ENCODE measurements at regions not wholly inside any gene's neighbourhood (a gene's known extent, or its start where the extent isn't known, plus 50 kb on each side); places are given as distances from the start of the nearest gene placed in this dataset.

DNA sequence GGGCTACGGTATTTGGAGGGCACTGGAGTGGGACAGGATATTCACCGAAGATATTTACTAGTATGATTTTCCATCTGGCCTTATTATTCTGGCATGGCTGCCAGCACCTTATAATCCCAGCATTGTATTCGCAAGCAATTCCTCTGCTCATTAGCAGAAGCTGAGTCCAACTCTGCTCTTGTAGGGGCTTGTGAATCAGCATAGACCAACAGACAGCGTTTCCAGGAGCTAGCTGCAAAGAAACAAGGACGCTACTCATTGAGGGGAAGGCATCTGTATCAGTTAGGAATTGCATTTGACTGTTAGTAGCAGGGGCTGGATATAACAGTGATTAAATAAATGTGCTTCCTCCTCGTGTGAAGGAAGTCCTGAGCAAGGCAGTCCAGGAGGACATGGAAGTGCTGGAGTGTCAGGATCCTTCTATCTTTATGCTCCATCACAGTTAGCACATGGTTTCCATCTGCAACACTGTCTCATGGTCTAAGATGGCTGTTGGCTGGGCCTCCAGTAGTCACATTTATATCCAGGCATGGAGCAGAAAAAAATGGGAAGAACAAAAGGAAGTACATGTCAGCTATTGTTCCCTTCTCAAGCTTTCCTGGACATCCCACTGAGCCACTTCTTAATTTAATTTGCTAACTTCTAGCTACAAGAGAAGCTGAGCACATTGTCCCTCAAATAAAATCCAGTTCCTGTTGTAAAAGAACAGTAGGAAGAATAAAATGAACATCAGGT, 214.1 kb downstream of the C1D start:
- TF ChIP-seq CTCF (conservative IDR thresholded peaks at IDR 0.05; ENCODE audit: low read depth in 2 of 2), result no peak
- TF ChIP-seq EZH2 (IDR thresholded peaks at IDR 0.05; ENCODE audit: low read depth, unreplicated experiment), result no peak
- no peak for TF ChIP-seq NANOG (IDR thresholded peaks at IDR 0.05; ENCODE audit: borderline replicate concordance)
- no peak for TF ChIP-seq CREB1 (CRISPR knock-in tag; IDR thresholded peaks at IDR 0.05; ENCODE audit: low read depth)
- TF ChIP-seq JUNB (IDR thresholded peaks at IDR 0.05; ENCODE audit: unreplicated experiment), result no peak
- no peak for TF ChIP-seq POLR2AphosphoS5 (IDR thresholded peaks at IDR 0.05; ENCODE audit: low read depth)
- no peak for TF ChIP-seq REST (IDR thresholded peaks at IDR 0.05; ENCODE audit: unreplicated experiment)
- TF ChIP-seq EZH2phosphoT487 (IDR thresholded peaks at IDR 0.05; ENCODE audit: unreplicated experiment), result no peak
- TF ChIP-seq STAT1 (IDR thresholded peaks at IDR 0.05; ENCODE audit: unreplicated experiment), result no peak
- TF ChIP-seq ZNF114 (CRISPR knock-in tag; IDR thresholded peaks at IDR 0.05), result no peak
- TF ChIP-seq ETS1 (IDR thresholded peaks at IDR 0.05), result no peak
- no peak for TF ChIP-seq ZNF462 (CRISPR knock-in tag; IDR thresholded peaks at IDR 0.05)
- TF ChIP-seq ZNF331 (CRISPR knock-in tag; IDR thresholded peaks at IDR 0.05; ENCODE audit: low read depth), result no peak
